ENCODE measurements at regions not wholly inside any gene's neighbourhood (a gene's known extent, or its start where the extent isn't known, plus 50 kb on each side); places are given as distances from the start of the nearest gene placed in this dataset.

- intact Hi-C loops (cut with DNase I): no loop called here
- H3K4me3 ChIP-seq: no peak overlapping the region
- DNase-seq (no peak), ATAC-seq (no peak)
- H3K9me3 ChIP-seq: no peaks in the 10 kb centered on the region
- TF ChIP-seq POLR2A (IDR thresholded peaks at IDR 0.05): no peak
- no peak for TF ChIP-seq CTCF (IDR thresholded peaks at IDR 0.05)
- no peaks in the 10 kb centered on the region for H3K36me3 ChIP-seq
- H3K27ac ChIP-seq: no peak overlapping the region
- WGBS, 4 donors: 27 to 30% (median 29%) methylated on average over 1 of the region's 1 CpG
- no peaks in the 10 kb centered on the region for H3K4me1 ChIP-seq
- H3K27me3 ChIP-seq: no peaks in the 10 kb centered on the region
Measured at GRCh38 chr12:114285554-114285953, 120.4 kb downstream of the TBX5 start.

GRCh38 chr12:114284041-114284440 is 121.9 kb downstream of the TBX5 start:
- DNase-seq (no peak), ATAC-seq (no peak)
- TF ChIP-seq POLR2A (IDR thresholded peaks at IDR 0.05) (no peak), CTCF (IDR thresholded peaks at IDR 0.05) (no peak)
- Histone ChIP-seq H3K9me3 (no peaks in the 10 kb centered on the region), H3K4me3 (no peak overlapping the region), H3K36me3 (no peaks in the 10 kb centered on the region), H3K4me1 (no peaks in the 10 kb centered on the region), H3K27me3 (no peaks in the 10 kb centered on the region), H3K27ac (no peak overlapping the region)
- WGBS, 4 donors: 69 to 84% (median 70%) methylated on average over 4 of the region's 4 CpGs
- intact Hi-C loops (cut with DNase I): no loop called here

- ATAC-seq (no peak), DNase-seq (no peak)
- Histone ChIP-seq H3K27ac (no peak overlapping the region), H3K9me3 (no peaks in the 10 kb centered on the region), H3K4me1 (peaks cover 0 to 5% (median 0%) of the 10 kb centered on the region in 12 donors), H3K36me3 (no peaks in the 10 kb centered on the region), H3K4me3 (no peak overlapping the region), H3K27me3 (no peaks in the 10 kb centered on the region)
- no peak for TF ChIP-seq CTCF (IDR thresholded peaks at IDR 0.05)
- TF ChIP-seq POLR2A (IDR thresholded peaks at IDR 0.05): no peak
- intact Hi-C loops (cut with DNase I): no loop called here
- whole genome bisulfite sequencing, 4 donors: 53 to 61% (median 58%) methylated on average over 3 of the region's 3 CpGs
Measured at GRCh38 chr12:114275932-114276785, 129.8 kb downstream of the TBX5 start.

GRCh38 chr12:114275086-114275485 is 130.9 kb downstream of the TBX5 start:
- Histone ChIP-seq H3K36me3 (no peaks in the 10 kb centered on the region), H3K27ac (no peak overlapping the region), H3K9me3 (no peaks in the 10 kb centered on the region), H3K4me1 (peaks cover 0 to 5% (median 0%) of the 10 kb centered on the region in 12 donors), H3K27me3 (no peaks in the 10 kb centered on the region), H3K4me3 (no peak overlapping the region)
- intact Hi-C loops (cut with DNase I): no loop called here
- 67 to 77% (median 69%) methylated on average over 4 of the region's 4 CpGs for WGBS, 4 donors
- no peak for TF ChIP-seq POLR2A (IDR thresholded peaks at IDR 0.05)
- TF ChIP-seq CTCF (IDR thresholded peaks at IDR 0.05): no peak
- DNase-seq (no peak), ATAC-seq (no peak)

All from heart left ventricle (tissue), 16 donors.